SK-N-SH (cell line): ENCODE measurements at regions not wholly inside any gene's neighbourhood (a gene's known extent, or its start where the extent isn't known, plus 50 kb on each side); places are given as distances from the start of the nearest gene placed in this dataset.

ENCODE experiments used
- CTCF ChIA-PET: fragments of 300-600, 350-600 bp; formaldehyde crosslinking; extraction: SDS; loops from one replicate; lab custom pipeline; 2021; lab: Yijun Ruan, JAX
- POLR2A ChIA-PET: fragments of 350-600 bp; sonication (Branson Sonifier 250); formaldehyde crosslinking; extraction: SDS; loops from one replicate; lab custom pipeline; 2020; ENCODE audit warnings: antibody characterized with exemption, inconsistent platforms; lab: Yijun Ruan, JAX
- DNase-seq: peaks from one replicate; pipeline ENCODE4 v3.0.0; 2012
- H2AFZ ChIP-seq: fragments of 200-600 bp; sonication (generic); 2 replicates; pipeline ENCODE4 v1.8.1; 2016; ENCODE audit warnings: antibody characterized with exemption, mild to moderate bottlenecking, low read depth
- H3F3A ChIP-seq: fragments of 200-600 bp; sonication (generic); replicated peaks from 2 replicates; pipeline ENCODE3; 2016; ENCODE audit warnings: antibody characterized with exemption, mild to moderate bottlenecking; ENCODE audit not compliant: insufficient read depth
- H3K27ac ChIP-seq, 2 experiments: fragments of 200-500 bp in 1 of 2; fragments of 200-600 bp in 1 of 2; sonication (Bioruptor generic) in 1 of 2; sonication (generic), shearing (Covaris generic) in 1 of 2; 2 replicates each; pipeline versions ENCODE4 v1.5.1 to v1.6.1; 2014 to 2016; ENCODE audit warnings: low read depth in 2 of 2, inconsistent platforms in 1 of 2, low read length in 1 of 2, mild to moderate bottlenecking in 1 of 2, mixed read lengths in 1 of 2
- H3K27me3 ChIP-seq: fragments of 200-600 bp; sonication (generic), shearing (Covaris generic); 2 replicates; pipeline ENCODE4 v1.6.1; 2016; ENCODE audit warnings: mixed run types; ENCODE audit not compliant: insufficient read depth
- H3K36me3 ChIP-seq, 2 experiments: fragments of 200-500 bp in 1 of 2; fragments of 200-600 bp in 1 of 2; sonication (Bioruptor generic) in 1 of 2; sonication (generic) in 1 of 2; replicated peaks in 1 of 2; 2 replicates each; pipeline versions ENCODE3 to v1.5.1; 2014 to 2016; ENCODE audit warnings: low read length in 1 of 2, mild to moderate bottlenecking in 1 of 2; ENCODE audit not compliant: insufficient read depth in 2 of 2, control insufficient read depth in 1 of 2
- H3K4me1 ChIP-seq, 2 experiments: fragments of 200-500 bp in 1 of 2; fragments of 200-600 bp in 1 of 2; sonication (Bioruptor generic) in 1 of 2; sonication (generic), shearing (Covaris generic) in 1 of 2; 2 replicates each; pipeline versions ENCODE4 v1.5.1 to v1.6.1; 2014 to 2016; ENCODE audit warnings: low read depth in 1 of 2, low read length in 1 of 2, mixed run types in 1 of 2; ENCODE audit not compliant: insufficient read depth in 2 of 2, control insufficient read depth in 1 of 2
- H3K4me2 ChIP-seq: fragments of 200-600 bp; sonication (generic), shearing (Covaris generic); 2 replicates; pipeline ENCODE4 v1.6.1; 2017; ENCODE audit warnings: mixed run types
- H3K4me3 ChIP-seq, 2 experiments: fragments of 200-500 bp in 1 of 2; fragments of 200-600 bp in 1 of 2; sonication (Bioruptor generic) in 1 of 2; sonication (generic), shearing (Covaris generic) in 1 of 2; 2 replicates each; pipeline versions ENCODE4 v1.5.1 to v1.8.1; 2014 to 2016; ENCODE audit warnings: low read depth in 2 of 2, inconsistent platforms in 1 of 2, low read length in 1 of 2, mild to moderate bottlenecking in 1 of 2, mixed read lengths in 1 of 2, moderate library complexity in 1 of 2
- H3K79me2 ChIP-seq: fragments of 200-600 bp; sonication (generic); 2 replicates; pipeline ENCODE4 v1.8.1; 2017; ENCODE audit warnings: mild to moderate bottlenecking; ENCODE audit not compliant: insufficient read depth
- H3K9ac ChIP-seq: fragments of 200-600 bp; sonication (generic); 2 replicates; pipeline ENCODE4 v1.6.1; 2017; ENCODE audit warnings: mixed run types
- H3K9me2 ChIP-seq: fragments of 200-600 bp; sonication (generic); 2 replicates; pipeline ENCODE4 v1.6.1; 2017; ENCODE audit warnings: mixed run types
- H3K9me3 ChIP-seq: fragments of 200-600 bp; sonication (generic); 2 replicates; pipeline ENCODE4 v1.6.1; 2017; ENCODE audit warnings: mixed run types, mild to moderate bottlenecking, moderate library complexity
- H4K20me1 ChIP-seq: fragments of 200-600 bp; sonication (generic); 2 replicates; pipeline ENCODE4 v1.6.1; 2017; ENCODE audit warnings: mild to moderate bottlenecking, mixed run types; ENCODE audit not compliant: insufficient read depth
- CHD2 ChIP-seq: fragments of 150-350 bp; IDR thresholded peaks from 2 replicates; pipeline ENCODE4 v1.6.1; 2018; ENCODE audit warnings: low read length; ENCODE audit not compliant: partially characterized antibody
- CTCF ChIP-seq: fragments of 200-600 bp; sonication (generic); IDR thresholded peaks from 2 replicates; pipeline ENCODE4 v1.6.1; 2017; ENCODE audit warnings: antibody characterized with exemption, mild to moderate bottlenecking, moderate library complexity
- ELF1 ChIP-seq: IDR thresholded peaks from 2 replicates; pipeline ENCODE4 v1.4.0; 2012
- FOSL2 ChIP-seq: IDR thresholded peaks from 2 replicates; pipeline ENCODE4 v1.4.0; 2012; ENCODE audit warnings: low read depth, mild to moderate bottlenecking, moderate library complexity, borderline replicate concordance
- FOXM1 ChIP-seq: IDR thresholded peaks from 2 replicates; pipeline ENCODE4 v1.4.0; 2012; ENCODE audit warnings: low read depth, mild to moderate bottlenecking
- GABPA ChIP-seq: IDR thresholded peaks from 2 replicates; pipeline ENCODE4 v1.4.0; 2012; ENCODE audit warnings: low read depth, mild to moderate bottlenecking
- MEF2A ChIP-seq: IDR thresholded peaks from 2 replicates; pipeline ENCODE4 v1.4.0; 2012; ENCODE audit warnings: low read depth, borderline replicate concordance
- MXI1 ChIP-seq: IDR thresholded peaks from 2 replicates; pipeline ENCODE4 v1.6.1; 2012; ENCODE audit warnings: mild to moderate bottlenecking, low read depth, low read length, improper control_type of control experiment
- NRF1 ChIP-seq: IDR thresholded peaks from 2 replicates; pipeline ENCODE4 v1.6.1; 2012; ENCODE audit warnings: low read depth, mild to moderate bottlenecking, low read length
- RAD21 ChIP-seq: IDR thresholded peaks from 2 replicates; pipeline ENCODE4 v1.6.1; 2012; ENCODE audit warnings: mild to moderate bottlenecking, low read length
- REST ChIP-seq: IDR thresholded peaks from 2 replicates; pipeline ENCODE4 v1.6.1; 2012; ENCODE audit warnings: mild to moderate bottlenecking, low read depth, low read length, moderate library complexity
- RFX5 ChIP-seq: IDR thresholded peaks from 2 replicates; pipeline ENCODE4 v1.6.1; 2012; ENCODE audit warnings: mild to moderate bottlenecking, improper control_type of control experiment, low read length
- RXRA ChIP-seq: IDR thresholded peaks from 2 replicates; pipeline ENCODE4 v1.4.0; 2012; ENCODE audit warnings: low read depth, mild to moderate bottlenecking, borderline replicate concordance
- TCF12 ChIP-seq: IDR thresholded peaks from 2 replicates; pipeline ENCODE4 v1.4.0; 2012
- USF2 ChIP-seq: fragments of 150-350 bp; IDR thresholded peaks from 2 replicates; pipeline ENCODE4 v1.6.1; 2017; ENCODE audit warnings: antibody characterized with exemption, low read length, low read depth, borderline replicate concordance
- YY1 ChIP-seq: IDR thresholded peaks from 2 replicates; pipeline ENCODE4 v1.4.0; 2012; ENCODE audit warnings: low read depth, mild to moderate bottlenecking
- WGBS: methylation state at CpG from one replicate; pipeline ENCODE4 v1.1.6; 2017; ENCODE audit warnings: low lambda C conversion rate; 5-methylcytosine and 5-hydroxymethylcytosine counted together
- TF ChIP-seq, protein P1 (sequence below): IDR thresholded peaks from 2 replicates; pipeline ENCODE4 v1.4.0; 2012; ENCODE audit warnings: low read depth, borderline replicate concordance
- TF ChIP-seq, protein P2 (sequence below): fragments of 150-350 bp; IDR thresholded peaks from 2 replicates; pipeline ENCODE4 v1.6.1; 2016; ENCODE audit warnings: mild to moderate bottlenecking, low read depth, low read length

DNA sequence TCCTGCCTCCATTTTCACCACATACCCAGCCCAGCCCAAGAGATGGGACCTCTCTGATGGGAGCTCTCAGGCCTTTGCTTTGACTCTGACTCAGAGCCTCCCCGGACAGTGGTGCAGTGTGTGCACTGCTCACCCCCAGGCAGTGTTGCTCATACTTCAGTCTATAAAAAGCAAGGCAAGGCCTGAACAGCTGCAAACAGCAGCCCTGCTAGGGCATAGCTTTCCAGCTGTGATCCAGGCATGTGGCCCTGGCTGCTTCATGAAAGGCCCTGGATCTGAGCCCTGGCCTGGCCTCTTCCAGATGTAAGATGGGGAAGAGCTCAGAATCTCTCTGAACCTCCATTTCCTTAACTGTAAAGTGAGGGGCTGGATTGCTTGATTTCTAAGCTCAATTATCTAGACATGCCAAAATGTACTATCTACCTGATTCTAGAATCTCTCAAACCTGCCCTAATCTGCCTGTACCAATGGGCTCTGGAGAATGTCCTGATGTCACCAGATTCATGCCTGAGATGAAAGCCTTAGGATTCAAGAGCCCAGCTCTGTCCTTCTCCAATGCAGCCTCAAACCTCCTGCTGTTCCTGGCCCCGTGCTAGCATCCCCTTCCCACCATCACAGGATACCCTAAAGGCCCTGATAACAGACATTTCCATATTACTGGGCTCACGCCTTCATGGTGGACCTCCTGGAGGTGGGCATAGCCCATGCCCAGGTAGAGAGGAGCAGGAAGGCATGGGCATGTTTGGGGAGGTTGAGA is 206.9 kb downstream of the ARL4C start:
- Histone ChIP-seq H3K4me2 (no peak overlapping the region), H3K27me3 (no peaks in the 10 kb centered on the region), H4K20me1 (no peaks in the 10 kb centered on the region), H3K9me2 (no peaks in the 10 kb centered on the region), H3K9ac (no peak overlapping the region), H3F3A (peaks cover 8% of the 10 kb centered on the region), H2AFZ (no peak overlapping the region), H3K9me3 (no peaks in the 10 kb centered on the region), H3K79me2 (no peaks in the 10 kb centered on the region), H3K36me3 (no peaks in the 10 kb centered on the region), H3K4me1 (peaks cover 13 to 17% of the 10 kb centered on the region in 2 experiments; a peak in 2 of 4 replicates), H3K4me3 (no peak overlapping the region), H3K27ac (no peak overlapping the region)
- POLR2A ChIA-PET = interaction anchor here (1.0 kb wide), 1 partner anchor 106 kb away, joined by 4 read pairs; no protein-coding TSS in a partner anchor
- no peak for TF ChIP-seq ELF1
- TF ChIP-seq FOXM1 = no peak
- TF ChIP-seq USF2 = no peak
- no peak for TF ChIP-seq RFX5
- no peak for TF ChIP-seq RXRA
- no peak for TF ChIP-seq YY1
- TF ChIP-seq, protein P1, sequence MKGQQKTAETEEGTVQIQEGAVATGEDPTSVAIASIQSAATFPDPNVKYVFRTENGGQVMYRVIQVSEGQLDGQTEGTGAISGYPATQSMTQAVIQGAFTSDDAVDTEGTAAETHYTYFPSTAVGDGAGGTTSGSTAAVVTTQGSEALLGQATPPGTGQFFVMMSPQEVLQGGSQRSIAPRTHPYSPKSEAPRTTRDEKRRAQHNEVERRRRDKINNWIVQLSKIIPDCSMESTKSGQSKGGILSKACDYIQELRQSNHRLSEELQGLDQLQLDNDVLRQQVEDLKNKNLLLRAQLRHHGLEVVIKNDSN = no peak
- no peak for TF ChIP-seq CHD2
- TF ChIP-seq NRF1 = no peak
- TF ChIP-seq MEF2A = no peak
- TF ChIP-seq MXI1 = no peak
- no peak for TF ChIP-seq RAD21
- TF ChIP-seq, protein P2, sequence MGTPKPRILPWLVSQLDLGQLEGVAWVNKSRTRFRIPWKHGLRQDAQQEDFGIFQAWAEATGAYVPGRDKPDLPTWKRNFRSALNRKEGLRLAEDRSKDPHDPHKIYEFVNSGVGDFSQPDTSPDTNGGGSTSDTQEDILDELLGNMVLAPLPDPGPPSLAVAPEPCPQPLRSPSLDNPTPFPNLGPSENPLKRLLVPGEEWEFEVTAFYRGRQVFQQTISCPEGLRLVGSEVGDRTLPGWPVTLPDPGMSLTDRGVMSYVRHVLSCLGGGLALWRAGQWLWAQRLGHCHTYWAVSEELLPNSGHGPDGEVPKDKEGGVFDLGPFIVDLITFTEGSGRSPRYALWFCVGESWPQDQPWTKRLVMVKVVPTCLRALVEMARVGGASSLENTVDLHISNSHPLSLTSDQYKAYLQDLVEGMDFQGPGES = no peak
- TF ChIP-seq TCF12 = no peak
- TF ChIP-seq GABPA = no peak
- no peak for TF ChIP-seq CTCF
- TF ChIP-seq REST = no peak
- no peak for TF ChIP-seq FOSL2
- CTCF ChIA-PET = interaction anchor here (0.9 to 3.2 kb wide), 21 partner anchors 9 to 255 kb away, joined by 3 to 28 read pairs (median 7); partner anchors contain the start of gene ARL4C
- WGBS = 67% methylated on average over 3 of the region's 3 CpGs
- DNase-seq = no peak
